ENCODE measurements at regions not wholly inside any gene's neighbourhood (a gene's known extent, or its start where the extent isn't known, plus 50 kb on each side); places are given as distances from the start of the nearest gene placed in this dataset.

GRCh38 chr6:27091661-27092315 is 155.7 kb upstream of the PRSS16 start:
- Histone ChIP-seq H3K9me3 (ENCODE audit: control insufficient read depth, insufficient read depth, low read depth, low read length) (no peaks in the 10 kb centered on the region), H3K36me3 (ENCODE audit: control insufficient read depth, insufficient read depth, low read length) (no peaks in the 10 kb centered on the region), H3K27ac (ENCODE audit: low read length) (peak overlapping the region; percentile 76), H3K27me3 (ENCODE audit: control insufficient read depth, insufficient read depth, low read length) (no peaks in the 10 kb centered on the region), H3K4me3 (ENCODE audit: low read depth in 2 of 2, low read length in 2 of 2) (peak overlapping the region; percentile 57 to 70), H3K4me1 (ENCODE audit: control insufficient read depth, insufficient read depth, low read length) (peaks cover 12% of the 10 kb centered on the region)
- TF ChIP-seq TCF7L2 (IDR thresholded peaks at IDR 0.05; ENCODE audit: low read depth, low read length) (peak; percentile 77), SIN3A (IDR thresholded peaks at IDR 0.05; ENCODE audit: borderline replicate concordance, insufficient read depth, low read depth, low read length) (no peak), POLR2AphosphoS5 (IDR thresholded peaks at IDR 0.05; ENCODE audit: low read depth, low read length) (peak; percentile 49; the same call in 1 of the 2 replicates)
- in situ Hi-C loops (cut with HindIII; ENCODE audit: low pct_unique_long_range_greater_than_20kb, low sequenced_read_pairs) (no loop called here), intact Hi-C loops (cut with micrococcal nuclease; ENCODE audit: unreplicated experiment) (no loop called here)
- DNase-seq (ENCODE audit: low read depth, low spot score), result peak; percentile 86
- peak; percentile 99 for ATAC-seq
- no TSS peak for BruUV-seq (replicated peaks)
- ChIA-PET CTCF (interaction anchor here (0.6 kb wide), 1 partner anchor 35 kb away, joined by 7 read pairs; no protein-coding TSS in a partner anchor), POLR2A (no interaction called here)

- TF ChIP-seq CTCF (IDR thresholded peaks at IDR 0.05) (no peak), SIN3A (IDR thresholded peaks at IDR 0.05; ENCODE audit: borderline replicate concordance, insufficient read depth, low read depth, low read length) (no peak), TCF7L2 (IDR thresholded peaks at IDR 0.05; ENCODE audit: low read depth, low read length) (no peak), POLR2AphosphoS5 (IDR thresholded peaks at IDR 0.05; ENCODE audit: low read depth, low read length) (no peak), REST (IDR thresholded peaks at IDR 0.05; ENCODE audit: insufficient read depth in 1 of 2, low read depth in 2 of 2, low read length in 1 of 2) (no peak)
- H3K4me3 ChIP-seq (ENCODE audit: low read depth in 2 of 2, low read length in 2 of 2), result peak overlapping the region; percentile 57 to 70
- POLR2A ChIA-PET, result no interaction called here
- in situ Hi-C loops (cut with HindIII; ENCODE audit: low pct_unique_long_range_greater_than_20kb, low sequenced_read_pairs) (no loop called here), intact Hi-C loops (cut with micrococcal nuclease; ENCODE audit: unreplicated experiment) (no loop called here)
- ATAC-seq, result no peak
- peak overlapping the region; percentile 76 for H3K27ac ChIP-seq (ENCODE audit: low read length)
- DNase-seq (ENCODE audit: low read depth, low spot score), result no peak
- no TSS peak for BruUV-seq (replicated peaks)
- CTCF ChIA-PET, result no interaction called here
- H3K9me3 ChIP-seq (ENCODE audit: control insufficient read depth, insufficient read depth, low read depth, low read length), result no peaks in the 10 kb centered on the region
- no peaks in the 10 kb centered on the region for H3K27me3 ChIP-seq (ENCODE audit: control insufficient read depth, insufficient read depth, low read length)
- no peaks in the 10 kb centered on the region for H3K36me3 ChIP-seq (ENCODE audit: control insufficient read depth, insufficient read depth, low read length)
- H3K4me1 ChIP-seq (ENCODE audit: control insufficient read depth, insufficient read depth, low read length), result peaks cover 12% of the 10 kb centered on the region
These were observed 155.2 kb upstream of the PRSS16 start for GRCh38 chr6:27092316-27092692.

- no peak for TF ChIP-seq SIN3A (IDR thresholded peaks at IDR 0.05; ENCODE audit: borderline replicate concordance, insufficient read depth, low read depth, low read length)
- TF ChIP-seq CTCF (IDR thresholded peaks at IDR 0.05), result no peak
- no peak for TF ChIP-seq POLR2AphosphoS5 (IDR thresholded peaks at IDR 0.05; ENCODE audit: low read depth, low read length)
- no peak for TF ChIP-seq TCF7L2 (IDR thresholded peaks at IDR 0.05; ENCODE audit: low read depth, low read length)
- TF ChIP-seq REST (IDR thresholded peaks at IDR 0.05; ENCODE audit: insufficient read depth in 1 of 2, low read depth in 2 of 2, low read length in 1 of 2), result no peak
- Histone ChIP-seq H3K27ac (ENCODE audit: low read length) (peak overlapping the region; percentile 90), H3K4me3 (ENCODE audit: low read depth in 2 of 2, low read length in 2 of 2) (peak overlapping the region; percentile 63 to 79; a peak in 2 of 4 replicates), H3K4me1 (ENCODE audit: control insufficient read depth, insufficient read depth, low read length) (peaks cover 16% of the 10 kb centered on the region), H3K36me3 (ENCODE audit: control insufficient read depth, insufficient read depth, low read length) (no peaks in the 10 kb centered on the region), H3K27me3 (ENCODE audit: control insufficient read depth, insufficient read depth, low read length) (no peaks in the 10 kb centered on the region), H3K9me3 (ENCODE audit: control insufficient read depth, insufficient read depth, low read depth, low read length) (no peaks in the 10 kb centered on the region)
- POLR2A ChIA-PET, result no interaction called here
- in situ Hi-C loops (cut with HindIII; ENCODE audit: low pct_unique_long_range_greater_than_20kb, low sequenced_read_pairs), result no loop called here
- ATAC-seq (no peak), DNase-seq (ENCODE audit: low read depth, low spot score) (no peak)
- BruUV-seq (replicated peaks), result no TSS peak
- CTCF ChIA-PET, result interaction anchor here (0.5 kb wide), 1 partner anchor 82 kb away, joined by 3 read pairs; no protein-coding TSS in a partner anchor
- intact Hi-C loops (cut with micrococcal nuclease; ENCODE audit: unreplicated experiment), result no loop called here
These were observed 151.6 kb upstream of the PRSS16 start for GRCh38 chr6:27095914-27096313.

Measured in Panc1 (cell line).